Panc1 (cell line): ENCODE measurements at regions not wholly inside any gene's neighbourhood (a gene's known extent, or its start where the extent isn't known, plus 50 kb on each side); places are given as distances from the start of the nearest gene placed in this dataset.

Experiments used
- ATAC-seq: fragments of 200-7000 bp; cut with Tn5 transposase; 2 replicates; pipeline ENCODE4 v1.9.1; 2020; ENCODE audit warnings: mild to moderate bottlenecking, moderate library complexity
- BruUV-seq: library from RNA; stranded (reverse); fragments of 400-500 nt; replicated peaks from 2 replicates; lab custom pipeline; 2021; lab: Mats Ljungman, UMichigan
- CTCF ChIA-PET: fragments of 300-600 bp; sonication (Branson Sonifier 250); formaldehyde crosslinking; loops from one replicate; lab custom pipeline; 2022; ENCODE audit warnings: antibody characterized with exemption; lab: Charles Lee
- POLR2A ChIA-PET: fragments of 300-600 bp; sonication (Branson Sonifier 250); formaldehyde crosslinking; loops from one replicate; lab custom pipeline; 2022; ENCODE audit warnings: antibody characterized with exemption; lab: Charles Lee
- DNase-seq: peaks from one replicate; pipeline ENCODE4 v3.0.0-alpha.2; 2010; ENCODE audit warnings: low read depth, low spot score
- H3K27ac ChIP-seq: 2 replicates; pipeline ENCODE4 v1.5.1; 2011; ENCODE audit warnings: mild to moderate bottlenecking, low read length, inconsistent platforms
- H3K27me3 ChIP-seq: fragments of 200-500 bp; sonication (Bioruptor generic); 2 replicates; pipeline ENCODE4 v1.6.0; 2014; ENCODE audit warnings: low read length, inconsistent platforms; ENCODE audit not compliant: control insufficient read depth, insufficient read depth
- H3K36me3 ChIP-seq: fragments of 200-500 bp; sonication (Bioruptor generic); 2 replicates; pipeline ENCODE4 v1.5.1; 2014; ENCODE audit warnings: inconsistent platforms, mild to moderate bottlenecking, low read length, moderate library complexity; ENCODE audit not compliant: control insufficient read depth, insufficient read depth
- H3K4me1 ChIP-seq: 2 replicates; pipeline ENCODE4 v1.5.1; 2011; ENCODE audit warnings: inconsistent platforms, mild to moderate bottlenecking, low read length, moderate library complexity; ENCODE audit not compliant: control insufficient read depth, insufficient read depth
- H3K4me3 ChIP-seq, 2 experiments: 2 replicates each; pipeline ENCODE4 v1.5.1; 2011 to 2012; ENCODE audit warnings: low read depth in 2 of 2, low read length in 2 of 2, mild to moderate bottlenecking in 2 of 2, inconsistent platforms in 1 of 2, moderate library complexity in 1 of 2
- H3K9me3 ChIP-seq: fragments of 200-500 bp; sonication (Bioruptor generic); 2 replicates; pipeline ENCODE4 v1.5.1; 2014; ENCODE audit warnings: low read depth, mild to moderate bottlenecking, inconsistent platforms, low read length, moderate library complexity; ENCODE audit not compliant: control insufficient read depth, insufficient read depth
- CTCF ChIP-seq: fragments of 450-650 bp; IDR thresholded peaks from 2 replicates; pipeline ENCODE4 v1.5.1; 2017; ENCODE audit warnings: mild to moderate bottlenecking
- POLR2AphosphoS5 ChIP-seq: IDR thresholded peaks from 2 replicates; pipeline ENCODE4 v1.6.1; 2012; ENCODE audit warnings: mild to moderate bottlenecking, low read depth, low read length, moderate library complexity
- REST ChIP-seq, 2 experiments: IDR thresholded peaks; 2 replicates each; pipeline ENCODE4 v1.6.1; 2011 to 2012; ENCODE audit warnings: low read depth in 2 of 2, control low read depth in 1 of 2, low read length in 1 of 2, mild to moderate bottlenecking in 1 of 2, moderate library complexity in 1 of 2; ENCODE audit not compliant: insufficient read depth in 1 of 2
- SIN3A ChIP-seq: IDR thresholded peaks from 2 replicates; pipeline ENCODE4 v1.6.1; 2012; ENCODE audit warnings: low read depth, mild to moderate bottlenecking, low read length, moderate library complexity, borderline replicate concordance; ENCODE audit not compliant: insufficient read depth
- TCF7L2 ChIP-seq: IDR thresholded peaks from 2 replicates; pipeline ENCODE4 v1.6.1; 2011; ENCODE audit warnings: mild to moderate bottlenecking, low read depth, low read length, inconsistent platforms
- in situ Hi-C: cut with HindIII; loops from 2 replicates; pipeline ENCODE4 v1.10.0; 2016; ENCODE audit warnings: low sequenced_read_pairs, low pct_unique_long_range_greater_than_20kb
- intact Hi-C: fragments of 100-400 bp; cut with micrococcal nuclease; formaldehyde crosslinking; loops from one replicate; pipeline ENCODE4 v1.10.0; 2022; ENCODE audit not compliant: unreplicated experiment

GRCh38 chr5:109529520-109529919 lies 119.7 kb upstream of the PJA2 start:
- intact Hi-C loops: no loop called here
- POLR2A ChIA-PET: no interaction called here
- CTCF ChIA-PET: no interaction called here
- Histone ChIP-seq H3K27ac (no peak overlapping the region), H3K4me1 (no peaks in the 10 kb centered on the region), H3K9me3 (no peaks in the 10 kb centered on the region), H3K27me3 (no peaks in the 10 kb centered on the region), H3K36me3 (no peaks in the 10 kb centered on the region), H3K4me3 (no peak overlapping the region)
- in situ Hi-C loops: no loop called here
- ATAC-seq: no peak
- DNase-seq: no peak
- no peak for TF ChIP-seq CTCF
- TF ChIP-seq TCF7L2: no peak
- TF ChIP-seq SIN3A: no peak
- no peak for TF ChIP-seq POLR2AphosphoS5
- TF ChIP-seq REST (IDR thresholded peaks at IDR 0.05; ENCODE audit: insufficient read depth in 1 of 2, low read depth in 2 of 2, low read length in 1 of 2): no peak
- BruUV-seq: no TSS peak

- Histone ChIP-seq H3K4me3 (no peak overlapping the region), H3K36me3 (no peaks in the 10 kb centered on the region), H3K27ac (no peak overlapping the region), H3K9me3 (no peaks in the 10 kb centered on the region), H3K27me3 (no peaks in the 10 kb centered on the region), H3K4me1 (no peaks in the 10 kb centered on the region)
- TF ChIP-seq REST (IDR thresholded peaks at IDR 0.05; ENCODE audit: insufficient read depth in 1 of 2, low read depth in 2 of 2, low read length in 1 of 2): no peak
- no peak for TF ChIP-seq TCF7L2
- TF ChIP-seq SIN3A: no peak
- TF ChIP-seq POLR2AphosphoS5: no peak
- no peak for TF ChIP-seq CTCF
- intact Hi-C loops (no loop called here), in situ Hi-C loops (no loop called here)
- POLR2A ChIA-PET: no interaction called here
- ATAC-seq (no peak), DNase-seq (no peak)
- no TSS peak for BruUV-seq
- CTCF ChIA-PET: no interaction called here
Measured at GRCh38 chr5:109524555-109524954, 114.8 kb upstream of the PJA2 start.
